Activated CD8-positive, alpha-beta T cell treated with anti-CD3 and anti-CD28 coated beads for 36 hours (primary cell): ENCODE measurements at regions not wholly inside any gene's neighbourhood (a gene's known extent, or its start where the extent isn't known, plus 50 kb on each side); places are given as distances from the start of the nearest gene placed in this dataset.

Experiments
- ATAC-seq: fragments of 200-7000 bp; cut with Tn5 transposase; one replicate; pipeline ENCODE4 v1.10.0; 2021; ENCODE audit warnings: mild to moderate bottlenecking, moderate library complexity
- CTCF ChIA-PET: fragments of 350-600 bp; sonication (Branson Sonifier 250); formaldehyde crosslinking; loops from one replicate; lab custom pipeline; 2021; ENCODE audit warnings: antibody characterized with exemption; lab: Charles Lee
- POLR2A ChIA-PET: fragments of 350-600 bp; sonication (Branson Sonifier 250); formaldehyde crosslinking; loops from one replicate; lab custom pipeline; 2021; ENCODE audit warnings: antibody characterized with exemption; lab: Charles Lee
- DNase-seq: peaks from one replicate; pipeline ENCODE4 v3.0.0-alpha.2; 2020
- H3K27ac Mint-ChIP-seq: one replicate; pipeline ENCODE4 v1.8.0; 2021; ENCODE audit warnings: mild to moderate bottlenecking, mixed read lengths
- H3K27me3 Mint-ChIP-seq: one replicate; pipeline ENCODE4 v1.8.0; 2021; ENCODE audit warnings: mixed read lengths
- H3K36me3 Mint-ChIP-seq: one replicate; pipeline ENCODE4 v1.8.0; 2021; ENCODE audit warnings: low read depth, mixed read lengths
- H3K4me1 Mint-ChIP-seq: one replicate; pipeline ENCODE4 v1.8.0; 2021; ENCODE audit warnings: low read depth, mixed read lengths
- H3K4me3 Mint-ChIP-seq: one replicate; pipeline ENCODE4 v1.8.0; 2021; ENCODE audit warnings: mild to moderate bottlenecking, moderate library complexity, mixed read lengths
- H3K9me3 Mint-ChIP-seq: one replicate; pipeline ENCODE4 v1.8.0; 2021; ENCODE audit warnings: mixed read lengths
- intact Hi-C: fragments of 100-400 bp; cut with micrococcal nuclease; formaldehyde crosslinking; loops from one replicate; pipeline ENCODE4 v1.10.0; 2022
- TF ChIP-seq, protein P1 (sequence below): fragments of 200-600 bp; IDR thresholded peaks from one replicate; pipeline ENCODE4 v1.8.0; 2022; ENCODE audit warnings: antibody characterized with exemption, mild to moderate bottlenecking

DNA sequence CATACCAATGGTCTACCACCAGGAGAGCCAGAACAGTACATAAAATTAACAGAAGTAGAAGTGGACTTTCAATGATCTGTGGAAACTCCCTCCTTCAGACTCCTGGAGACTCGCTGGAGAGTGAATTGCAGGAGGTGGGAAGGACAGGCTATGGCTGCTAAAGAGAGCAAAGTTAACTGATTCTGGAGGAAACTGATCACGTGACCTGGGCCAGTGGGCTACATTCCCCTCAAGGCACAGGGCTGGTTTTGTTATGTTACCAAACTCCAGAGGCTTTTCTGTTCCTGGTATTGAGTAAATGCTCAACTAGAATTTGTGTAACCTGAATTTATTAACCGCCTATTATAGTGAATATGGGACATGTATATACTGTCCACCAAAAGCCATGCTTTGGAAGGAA, 372.6 kb downstream of the MTRR start:
- Mint-ChIP-seq H3K36me3 (no peaks in the 10 kb centered on the region), H3K27ac (no peak overlapping the region), H3K27me3 (no peaks in the 10 kb centered on the region), H3K4me1 (no peaks in the 10 kb centered on the region), H3K4me3 (no peak overlapping the region), H3K9me3 (peaks cover 6% of the 10 kb centered on the region)
- intact Hi-C loops = no loop called here
- DNase-seq (no peak), ATAC-seq (no peak)
- CTCF ChIA-PET = no interaction called here
- TF ChIP-seq, protein P1, sequence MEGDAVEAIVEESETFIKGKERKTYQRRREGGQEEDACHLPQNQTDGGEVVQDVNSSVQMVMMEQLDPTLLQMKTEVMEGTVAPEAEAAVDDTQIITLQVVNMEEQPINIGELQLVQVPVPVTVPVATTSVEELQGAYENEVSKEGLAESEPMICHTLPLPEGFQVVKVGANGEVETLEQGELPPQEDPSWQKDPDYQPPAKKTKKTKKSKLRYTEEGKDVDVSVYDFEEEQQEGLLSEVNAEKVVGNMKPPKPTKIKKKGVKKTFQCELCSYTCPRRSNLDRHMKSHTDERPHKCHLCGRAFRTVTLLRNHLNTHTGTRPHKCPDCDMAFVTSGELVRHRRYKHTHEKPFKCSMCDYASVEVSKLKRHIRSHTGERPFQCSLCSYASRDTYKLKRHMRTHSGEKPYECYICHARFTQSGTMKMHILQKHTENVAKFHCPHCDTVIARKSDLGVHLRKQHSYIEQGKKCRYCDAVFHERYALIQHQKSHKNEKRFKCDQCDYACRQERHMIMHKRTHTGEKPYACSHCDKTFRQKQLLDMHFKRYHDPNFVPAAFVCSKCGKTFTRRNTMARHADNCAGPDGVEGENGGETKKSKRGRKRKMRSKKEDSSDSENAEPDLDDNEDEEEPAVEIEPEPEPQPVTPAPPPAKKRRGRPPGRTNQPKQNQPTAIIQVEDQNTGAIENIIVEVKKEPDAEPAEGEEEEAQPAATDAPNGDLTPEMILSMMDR = no peak
- POLR2A ChIA-PET = no interaction called here

DNA sequence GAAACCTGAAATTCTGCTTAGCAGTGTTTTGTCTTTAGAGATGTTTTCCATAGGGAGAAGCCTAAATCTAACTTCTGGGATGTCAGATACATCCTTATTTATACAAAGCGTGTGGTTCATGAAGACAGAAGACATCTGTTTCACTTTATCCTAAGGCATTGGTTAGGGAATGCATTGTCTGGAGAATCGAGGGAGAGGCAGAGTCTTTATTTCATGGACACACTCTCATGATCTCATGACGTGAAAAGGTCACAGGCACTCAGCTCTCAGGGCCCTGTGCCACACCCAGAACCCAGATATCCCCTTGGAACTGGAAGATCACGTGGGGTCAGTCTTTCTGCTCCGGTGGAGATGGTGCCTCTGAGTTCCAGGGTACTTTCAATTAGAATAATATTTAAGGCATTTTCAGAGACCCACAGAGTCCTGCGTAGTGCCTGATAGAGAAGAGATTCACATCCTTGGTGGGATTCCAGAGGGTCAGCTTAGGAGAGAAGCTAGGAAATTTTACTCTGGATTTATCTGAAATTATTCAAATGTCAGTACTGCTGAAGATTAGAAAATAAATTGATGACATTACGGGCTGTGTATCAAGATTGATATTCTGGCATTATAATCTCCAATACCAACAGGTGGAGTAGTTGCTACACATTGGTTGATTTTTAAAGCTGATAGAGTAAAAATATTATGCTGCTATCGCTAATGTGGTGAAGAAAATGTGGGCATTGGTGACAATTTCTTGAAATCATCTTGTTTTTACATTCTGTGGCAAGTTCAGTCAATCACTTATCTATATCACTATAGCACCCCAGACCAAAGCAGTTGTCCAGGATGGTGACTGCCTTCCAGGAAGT, 378.3 kb downstream of the MTRR start:
- peaks cover 5% of the 10 kb centered on the region for H3K9me3 Mint-ChIP-seq
- no peaks in the 10 kb centered on the region for H3K4me1 Mint-ChIP-seq
- H3K4me3 Mint-ChIP-seq = no peak overlapping the region
- ATAC-seq (no peak), DNase-seq (no peak)
- H3K36me3 Mint-ChIP-seq = no peaks in the 10 kb centered on the region
- POLR2A ChIA-PET = no interaction called here
- no peak overlapping the region for H3K27ac Mint-ChIP-seq
- CTCF ChIA-PET = interaction anchor here (1.1 kb wide), 1 partner anchor 33 kb away, joined by 3 read pairs; no protein-coding TSS in a partner anchor
- intact Hi-C loops = no loop called here
- TF ChIP-seq, protein P1 = no peak
- H3K27me3 Mint-ChIP-seq = no peaks in the 10 kb centered on the region

DNA sequence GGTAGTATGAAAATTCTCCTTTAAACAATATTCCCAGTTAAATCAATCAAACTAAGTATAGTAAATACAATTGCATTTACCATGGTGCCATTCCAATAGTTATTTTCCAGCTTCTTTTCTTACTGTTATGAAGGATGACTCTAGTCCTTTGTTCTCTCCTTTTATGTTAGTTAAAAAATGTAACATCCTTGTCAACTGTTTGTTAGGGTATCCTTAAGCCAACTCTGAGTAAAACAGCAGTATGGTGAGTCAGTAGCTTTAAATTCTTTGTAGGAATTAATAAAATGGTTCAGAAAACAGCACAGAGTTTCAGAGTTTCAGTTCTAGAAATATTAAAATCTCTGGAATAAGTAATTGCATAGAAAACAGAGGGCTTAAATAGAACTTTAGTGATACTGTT, 384.4 kb downstream of the MTRR start:
- POLR2A ChIA-PET = no interaction called here
- ATAC-seq = no peak
- no peak overlapping the region for H3K27ac Mint-ChIP-seq

DNA sequence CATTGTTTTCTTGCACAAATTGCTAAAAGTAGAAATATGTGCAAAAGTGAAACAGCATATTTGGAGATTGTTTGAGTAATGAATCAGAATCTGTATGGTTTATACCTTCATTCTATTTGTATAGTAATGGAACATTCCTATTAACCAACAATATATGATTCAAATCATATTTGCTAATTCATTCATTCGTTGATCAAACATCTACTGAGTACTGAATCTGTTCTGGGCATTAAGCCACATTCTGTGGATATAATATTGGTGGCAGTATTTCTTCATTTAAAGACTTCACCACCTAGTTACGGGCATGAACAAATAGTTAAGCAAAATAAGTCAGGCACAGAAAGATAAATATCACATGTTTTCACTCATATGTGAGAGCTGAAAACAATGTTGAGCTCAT, 385.7 kb downstream of the MTRR start:
- Mint-ChIP-seq H3K4me3 (no peak overlapping the region), H3K27me3 (no peaks in the 10 kb centered on the region), H3K9me3 (no peaks in the 10 kb centered on the region), H3K36me3 (no peaks in the 10 kb centered on the region), H3K4me1 (no peaks in the 10 kb centered on the region), H3K27ac (no peak overlapping the region)
- TF ChIP-seq, protein P1 = no peak
- intact Hi-C loops = no loop called here
- ChIA-PET POLR2A (no interaction called here), CTCF (no interaction called here)
- ATAC-seq = no peak
- no peak for DNase-seq

More for the DNA sequence above, 384.4 kb downstream of the MTRR start:
- H3K9me3 Mint-ChIP-seq = no peaks in the 10 kb centered on the region
- CTCF ChIA-PET = no interaction called here
- TF ChIP-seq, protein P1 = no peak
- no peak for DNase-seq
- H3K4me3 Mint-ChIP-seq = no peak overlapping the region
- intact Hi-C loops = no loop called here
- no peaks in the 10 kb centered on the region for H3K27me3 Mint-ChIP-seq
- no peaks in the 10 kb centered on the region for H3K4me1 Mint-ChIP-seq
- H3K36me3 Mint-ChIP-seq = no peaks in the 10 kb centered on the region

DNA sequence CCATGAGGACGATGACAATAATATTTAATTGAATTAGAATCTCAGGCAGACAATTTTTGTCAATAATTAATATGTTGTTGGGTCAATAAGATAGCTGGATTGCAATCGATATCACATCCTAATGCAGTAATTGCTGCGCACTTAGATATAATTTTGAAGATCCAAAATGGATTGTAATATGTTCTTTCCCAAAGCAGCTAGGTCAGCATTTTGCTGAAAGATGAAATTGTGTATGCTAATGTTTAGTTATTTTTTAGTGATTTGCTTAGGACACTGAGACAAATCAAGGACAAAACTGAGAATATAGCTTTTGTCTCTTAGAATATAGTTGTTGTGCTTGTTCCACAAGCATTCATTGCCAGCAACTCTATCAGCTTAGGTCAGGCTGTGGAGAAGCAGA, 389.9 kb downstream of the MTRR start:
- intact Hi-C loops = no loop called here
- Mint-ChIP-seq H3K9me3 (no peaks in the 10 kb centered on the region), H3K4me1 (no peaks in the 10 kb centered on the region), H3K4me3 (no peak overlapping the region), H3K36me3 (no peaks in the 10 kb centered on the region), H3K27ac (no peak overlapping the region), H3K27me3 (no peaks in the 10 kb centered on the region)
- no peak for DNase-seq
- ATAC-seq = no peak
- CTCF ChIA-PET = no interaction called here
- POLR2A ChIA-PET = no interaction called here
- TF ChIP-seq, protein P1 = no peak
